ENCODE measurements at regions not wholly inside any gene's neighbourhood (a gene's known extent, or its start where the extent isn't known, plus 50 kb on each side); places are given as distances from the start of the nearest gene placed in this dataset.

DNA sequence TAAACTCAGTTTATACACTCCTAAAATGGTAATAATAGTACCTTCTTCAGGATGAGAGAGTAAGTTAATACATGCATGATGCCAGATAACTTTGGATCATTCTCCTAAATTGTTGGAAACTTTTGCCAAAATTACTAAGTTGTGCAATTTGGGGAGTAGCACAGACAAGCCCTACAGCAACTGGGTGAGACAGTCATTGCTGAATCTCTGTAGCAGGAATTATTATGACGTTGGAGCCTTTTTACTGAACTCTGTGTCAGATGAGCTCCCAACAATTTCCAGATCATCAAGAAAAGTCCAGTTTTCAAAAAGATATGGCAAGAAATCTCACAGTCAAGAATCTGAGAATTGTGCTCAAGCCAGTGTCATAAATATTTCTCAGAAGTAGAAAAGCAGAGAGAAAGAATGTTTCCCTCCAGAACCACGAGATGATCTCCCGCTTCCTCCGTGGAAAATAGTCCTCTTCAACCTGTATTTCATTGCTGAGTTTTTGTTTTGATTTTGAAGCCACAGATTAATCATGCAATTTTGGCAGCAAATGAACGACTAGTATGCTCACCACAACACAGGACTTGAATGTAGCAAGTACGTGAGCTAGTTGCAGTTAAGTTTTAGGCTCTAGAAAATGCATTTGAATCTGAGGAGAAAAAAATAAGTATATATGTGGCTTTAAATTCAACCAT is 485.4 kb downstream of the CNTN6 start:
- DNase-seq (ENCODE audit: low read depth, low spot score): no peak
- H3K36me3 Mint-ChIP-seq (ENCODE audit: low read depth): no peaks in the 10 kb centered on the region
- TF ChIP-seq, protein P1, sequence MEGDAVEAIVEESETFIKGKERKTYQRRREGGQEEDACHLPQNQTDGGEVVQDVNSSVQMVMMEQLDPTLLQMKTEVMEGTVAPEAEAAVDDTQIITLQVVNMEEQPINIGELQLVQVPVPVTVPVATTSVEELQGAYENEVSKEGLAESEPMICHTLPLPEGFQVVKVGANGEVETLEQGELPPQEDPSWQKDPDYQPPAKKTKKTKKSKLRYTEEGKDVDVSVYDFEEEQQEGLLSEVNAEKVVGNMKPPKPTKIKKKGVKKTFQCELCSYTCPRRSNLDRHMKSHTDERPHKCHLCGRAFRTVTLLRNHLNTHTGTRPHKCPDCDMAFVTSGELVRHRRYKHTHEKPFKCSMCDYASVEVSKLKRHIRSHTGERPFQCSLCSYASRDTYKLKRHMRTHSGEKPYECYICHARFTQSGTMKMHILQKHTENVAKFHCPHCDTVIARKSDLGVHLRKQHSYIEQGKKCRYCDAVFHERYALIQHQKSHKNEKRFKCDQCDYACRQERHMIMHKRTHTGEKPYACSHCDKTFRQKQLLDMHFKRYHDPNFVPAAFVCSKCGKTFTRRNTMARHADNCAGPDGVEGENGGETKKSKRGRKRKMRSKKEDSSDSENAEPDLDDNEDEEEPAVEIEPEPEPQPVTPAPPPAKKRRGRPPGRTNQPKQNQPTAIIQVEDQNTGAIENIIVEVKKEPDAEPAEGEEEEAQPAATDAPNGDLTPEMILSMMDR (conservative IDR thresholded peaks at IDR 0.05): no peak
- no peaks in the 10 kb centered on the region for H3K4me1 Mint-ChIP-seq
- no peaks in the 10 kb centered on the region for H3K27me3 Mint-ChIP-seq (ENCODE audit: low read depth)
- H3K4me3 Mint-ChIP-seq: no peak overlapping the region
- H3K9me3 Mint-ChIP-seq: no peaks in the 10 kb centered on the region
- H3K27ac Mint-ChIP-seq (ENCODE audit: unreplicated experiment): no peak overlapping the region

DNA sequence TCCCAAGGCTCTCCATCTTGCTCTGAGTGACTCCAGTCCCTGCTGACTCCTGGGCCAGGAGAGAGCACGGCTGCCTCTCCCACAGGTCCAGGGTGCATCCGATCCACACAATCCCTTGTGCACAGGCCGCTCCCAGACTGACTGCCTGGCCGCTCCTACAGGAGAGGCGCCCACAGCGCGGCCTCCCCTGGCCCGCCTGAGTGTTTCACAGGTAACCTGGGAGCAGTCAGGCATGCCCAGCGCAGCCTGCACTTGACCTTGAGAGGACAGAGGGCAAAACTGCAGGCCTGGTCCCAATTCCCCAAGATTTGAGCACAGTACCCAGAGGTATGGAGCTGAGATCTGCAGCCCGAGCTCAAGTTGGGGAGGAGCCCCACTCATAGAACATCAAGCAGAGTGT is 490.2 kb downstream of the CNTN6 start:
- no peaks in the 10 kb centered on the region for H3K27me3 Mint-ChIP-seq (ENCODE audit: low read depth)
- no peaks in the 10 kb centered on the region for H3K4me1 Mint-ChIP-seq
- no peak overlapping the region for H3K27ac Mint-ChIP-seq (ENCODE audit: unreplicated experiment)
- no peak for DNase-seq (ENCODE audit: low read depth, low spot score)
- H3K4me3 Mint-ChIP-seq: no peak overlapping the region
- no peaks in the 10 kb centered on the region for H3K36me3 Mint-ChIP-seq (ENCODE audit: low read depth)
- peaks cover 5% of the 10 kb centered on the region for H3K9me3 Mint-ChIP-seq
- TF ChIP-seq, protein P1 (conservative IDR thresholded peaks at IDR 0.05): no peak

DNA sequence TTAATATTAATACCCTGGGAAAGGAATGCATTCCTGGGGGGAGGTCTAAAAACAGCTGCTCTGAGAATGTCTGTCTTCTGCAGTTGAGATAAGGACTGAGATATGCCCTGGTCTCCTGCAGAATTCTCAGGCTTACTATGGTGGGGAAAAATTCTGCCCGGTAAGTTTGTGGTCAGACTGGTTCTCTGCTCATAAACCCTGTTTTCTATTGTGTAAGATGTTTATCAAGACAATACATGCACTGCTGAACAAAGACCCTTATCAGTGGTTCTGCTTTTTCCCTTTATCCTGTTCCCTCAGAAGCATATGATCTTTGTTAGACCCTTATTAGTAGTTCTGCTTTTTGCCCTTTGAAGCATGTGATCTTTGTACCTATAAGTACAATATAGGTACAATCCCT is 494.6 kb downstream of the CNTN6 start:
- H3K4me3 Mint-ChIP-seq: no peak overlapping the region
- H3K9me3 Mint-ChIP-seq: peaks cover 9% of the 10 kb centered on the region
- no peak overlapping the region for H3K27ac Mint-ChIP-seq (ENCODE audit: unreplicated experiment)
- no peak for DNase-seq (ENCODE audit: low read depth, low spot score)
- H3K27me3 Mint-ChIP-seq (ENCODE audit: low read depth): no peaks in the 10 kb centered on the region
- TF ChIP-seq, protein P1 (conservative IDR thresholded peaks at IDR 0.05): no peak
- H3K4me1 Mint-ChIP-seq: no peaks in the 10 kb centered on the region
- no peaks in the 10 kb centered on the region for H3K36me3 Mint-ChIP-seq (ENCODE audit: low read depth)

DNA sequence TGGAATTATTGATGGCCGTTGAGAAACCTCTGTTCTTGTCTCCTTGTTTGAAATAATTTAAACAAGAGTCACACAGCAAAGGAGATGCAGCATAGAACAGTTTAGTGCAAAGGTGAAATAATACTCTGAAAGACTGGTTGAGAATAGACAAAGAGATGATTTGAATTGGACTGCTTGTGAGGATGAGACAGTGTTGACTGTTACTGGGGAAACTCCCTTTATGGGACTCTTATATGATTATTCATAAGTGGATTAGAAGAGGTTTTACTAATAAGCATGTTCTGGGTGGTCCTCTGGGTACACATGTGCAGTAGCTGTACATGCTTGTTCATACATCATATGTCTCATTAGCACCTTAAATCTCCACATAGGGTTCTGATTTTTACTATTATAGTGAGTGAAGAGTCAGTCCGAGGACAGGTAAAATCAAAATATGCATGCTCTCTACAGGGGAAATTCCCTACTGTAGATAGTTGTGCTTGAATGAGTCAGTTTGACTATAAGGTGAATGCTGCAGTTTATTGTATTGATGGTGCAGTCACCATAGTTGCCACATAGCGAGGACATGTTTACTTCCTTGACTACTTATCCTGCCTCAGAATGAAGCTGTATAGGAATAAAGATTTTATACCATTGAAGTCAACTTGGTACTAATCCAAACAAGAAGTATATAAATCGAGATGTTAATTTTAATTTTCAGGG is 498.7 kb downstream of the CNTN6 start:
- Mint-ChIP-seq H3K36me3 (ENCODE audit: low read depth) (no peaks in the 10 kb centered on the region), H3K27ac (ENCODE audit: unreplicated experiment) (no peak overlapping the region), H3K4me1 (no peaks in the 10 kb centered on the region), H3K27me3 (ENCODE audit: low read depth) (no peaks in the 10 kb centered on the region), H3K9me3 (peaks cover 9% of the 10 kb centered on the region), H3K4me3 (no peak overlapping the region)
- TF ChIP-seq, protein P1 (conservative IDR thresholded peaks at IDR 0.05): no peak
- no peak for DNase-seq (ENCODE audit: low read depth, low spot score)

DNA sequence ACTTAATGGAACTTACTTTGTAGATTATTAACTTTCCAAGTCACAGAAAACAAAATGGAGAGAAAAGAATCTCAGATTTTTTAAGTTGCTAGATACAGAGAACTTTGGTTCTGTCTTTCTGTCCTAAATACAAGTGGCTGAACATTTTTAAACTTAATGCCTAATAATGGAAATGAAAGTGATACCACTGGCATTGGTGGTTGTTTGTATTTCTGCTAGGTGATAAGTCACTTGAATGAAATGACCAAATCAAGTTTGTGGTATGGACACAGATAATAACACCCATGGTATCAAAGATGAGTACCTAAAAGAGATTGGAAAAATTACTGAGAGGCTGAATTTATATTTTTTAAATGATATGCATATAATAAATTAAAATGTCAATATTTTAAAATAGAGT is 502.1 kb downstream of the CNTN6 start:
- Mint-ChIP-seq H3K27me3 (ENCODE audit: low read depth) (no peaks in the 10 kb centered on the region), H3K9me3 (peaks cover 4% of the 10 kb centered on the region), H3K4me1 (no peaks in the 10 kb centered on the region), H3K36me3 (ENCODE audit: low read depth) (no peaks in the 10 kb centered on the region), H3K27ac (ENCODE audit: unreplicated experiment) (no peak overlapping the region), H3K4me3 (no peak overlapping the region)
- TF ChIP-seq, protein P1 (conservative IDR thresholded peaks at IDR 0.05): no peak
- no peak for DNase-seq (ENCODE audit: low read depth, low spot score)

Measured in neural crest cell (in vitro differentiated cells).